HepG2 (cell line): ENCODE measurements at regions not wholly inside any gene's neighbourhood (a gene's known extent, or its start where the extent isn't known, plus 50 kb on each side); places are given as distances from the start of the nearest gene placed in this dataset.

Source experiments
- ATAC-seq: fragments of 200-7000 bp; cut with Tn5 transposase; 3 replicates; pipeline ENCODE4 v1.9.1; 2020; ENCODE audit warnings: mild to moderate bottlenecking, moderate library complexity
- BruUV-seq: library from RNA; stranded (reverse); fragments of 400-500 nt; replicated peaks from 2 replicates; lab custom pipeline; 2021; lab: Mats Ljungman, UMichigan
- CTCF ChIA-PET: fragments of 300-600 bp; formaldehyde crosslinking; extraction: SDS; loops from one replicate; lab custom pipeline; 2021; ENCODE audit warnings: low total read pairs, inconsistent platforms, low intra/inter-chr PET ratio; lab: Yijun Ruan, JAX
- POLR2A ChIA-PET: fragments of 350-600 bp; sonication (Branson Sonifier 250); formaldehyde crosslinking; loops from one replicate; lab custom pipeline; 2020; ENCODE audit warnings: antibody characterized with exemption, inconsistent platforms; lab: Yijun Ruan, JAX
- DNase-seq: peaks from one replicate; pipeline ENCODE4 v3.0.0-alpha.2; 2015; ENCODE audit warnings: low spot score
- FAIRE-seq: peaks from 3 replicates; lab custom pipeline; 2011; peaks lifted over from hg19 to GRCh38; lab: Jason Lieb, UNC
- H2AFZ ChIP-seq: one replicate; pipeline ENCODE4 v1.6.1; 2011; ENCODE audit warnings: low read length, inconsistent platforms
- H3K27ac ChIP-seq: fragments of 300-600 bp; 3 replicates; pipeline ENCODE4 v1.8.0; 2011; ENCODE audit warnings: mixed run types, mild to moderate bottlenecking, mixed read lengths, low read length, inconsistent platforms; ENCODE audit not compliant: insufficient read depth; ENCODE audit errors: extremely low read length
- H3K27me3 ChIP-seq, 2 experiments: fragments of 200-600 bp in 1 of 2; 2 replicates in 1 of 2; 3 replicates in 1 of 2; pipeline versions ENCODE4 v1.6.0 to v1.8.0; 2011; ENCODE audit warnings: low read length in 2 of 2, mild to moderate bottlenecking in 2 of 2, moderate library complexity in 2 of 2, inconsistent platforms in 1 of 2; ENCODE audit not compliant: insufficient read depth in 2 of 2, control insufficient read depth in 1 of 2
- H3K36me3 ChIP-seq, 2 experiments: fragments of 200-600 bp in 1 of 2; replicated peaks in 1 of 2; 2 replicates in 1 of 2; 3 replicates in 1 of 2; pipeline versions ENCODE4 v1.5.1 to v1.8.0; 2011; ENCODE audit warnings: low read length in 2 of 2, inconsistent platforms in 1 of 2; ENCODE audit not compliant: insufficient read depth in 2 of 2, control insufficient read depth in 1 of 2
- H3K4me1 ChIP-seq: 2 replicates; pipeline ENCODE4 v1.5.1; 2012; ENCODE audit warnings: low read length, inconsistent platforms; ENCODE audit not compliant: insufficient read depth
- H3K4me2 ChIP-seq: 2 replicates; pipeline ENCODE4 v1.6.0; 2011; ENCODE audit warnings: low read depth, low read length, inconsistent platforms
- H3K4me3 ChIP-seq, 3 experiments: fragments of 200-600 bp in 1 of 3; sonication (generic), shearing (Covaris generic) in 1 of 3; replicated peaks in 1 of 3; 2 replicates each; pipeline ENCODE4 v1.5.1; 2011 to 2016; ENCODE audit warnings: low read length in 3 of 3, inconsistent platforms in 2 of 3, low read depth in 2 of 3, mild to moderate bottlenecking in 2 of 3, control low read depth in 1 of 3, mixed read lengths in 1 of 3; ENCODE audit not compliant: insufficient read depth in 1 of 3
- H3K79me2 ChIP-seq: one replicate; pipeline ENCODE4 v1.6.1; 2011; ENCODE audit warnings: low read length, inconsistent platforms; ENCODE audit not compliant: insufficient read depth
- H3K9ac ChIP-seq: 2 replicates; pipeline ENCODE4 v1.6.0; 2011; ENCODE audit warnings: mild to moderate bottlenecking, low read depth, low read length, inconsistent platforms; ENCODE audit not compliant: insufficient read depth
- H3K9me3 ChIP-seq: 2 replicates; pipeline ENCODE4 v1.5.1; 2012; ENCODE audit warnings: mild to moderate bottlenecking, low read length
- H4K20me1 ChIP-seq: 2 replicates; pipeline ENCODE4 v1.6.0; 2011; ENCODE audit warnings: inconsistent platforms, mild to moderate bottlenecking, low read length, moderate library complexity; ENCODE audit not compliant: insufficient read depth
- AGO2 ChIP-seq: fragments of 200-400 bp; formaldehyde crosslinking; optimal IDR thresholded peaks from 2 replicates; pipeline ENCODE3; 2017; ENCODE audit warnings: mild to moderate bottlenecking, low read depth, low read length, moderate library complexity
- ATF7 ChIP-seq, 2 experiments: fragments of 450-650 bp in 1 of 2; sonication (generic) in 1 of 2; formaldehyde crosslinking in 1 of 2; IDR thresholded peaks; 2 replicates each; pipeline versions ENCODE4 v1.4.0 to v1.6.1; 2016 to 2020; ENCODE audit warnings: antibody characterized with exemption in 1 of 2, mild to moderate bottlenecking in 1 of 2, missing genetic modification reagents in 1 of 2
- CREB1 ChIP-seq, 2 experiments: fragments of 450-650 bp in 1 of 2; IDR thresholded peaks; 2 replicates each; pipeline ENCODE4 v1.6.1; 2016 to 2017; ENCODE audit warnings: control low read depth in 1 of 2, mild to moderate bottlenecking in 1 of 2, missing compliant biosample characterization in 1 of 2, missing genetic modification characterization in 1 of 2
- FOXO1 ChIP-seq: sonication (generic); formaldehyde crosslinking; IDR thresholded peaks from 2 replicates; pipeline ENCODE4 v1.4.0; 2020; ENCODE audit warnings: missing genetic modification reagents
- GFI1 ChIP-seq: sonication (generic); formaldehyde crosslinking; IDR thresholded peaks from 2 replicates; pipeline ENCODE4 v1.5.0; 2020; ENCODE audit warnings: missing genetic modification reagents, mild to moderate bottlenecking, borderline replicate concordance
- NRL ChIP-seq: sonication (generic); formaldehyde crosslinking; IDR thresholded peaks from 2 replicates; pipeline ENCODE4 v1.5.0; 2020; ENCODE audit warnings: missing genetic modification reagents, mild to moderate bottlenecking, moderate library complexity, borderline replicate concordance
- POLR2AphosphoS2 ChIP-seq: IDR thresholded peaks from 2 replicates; pipeline ENCODE4 v1.6.1; 2011; ENCODE audit warnings: low read depth, low read length, improper control_type of control experiment
- TERF1 ChIP-seq: sonication (generic); formaldehyde crosslinking; IDR thresholded peaks from 2 replicates; pipeline ENCODE4 v1.8.0; 2022; ENCODE audit warnings: mild to moderate bottlenecking, missing genetic modification reagents, moderate library complexity
- in situ Hi-C: cut with HindIII; loops from 2 replicates; pipeline ENCODE4 v1.10.0; 2017; ENCODE audit warnings: low pct_unique_long_range_greater_than_20kb; ENCODE audit not compliant: extremely low pct_ligation_motif_present
- intact Hi-C: fragments of 100-400 bp; cut with micrococcal nuclease; formaldehyde crosslinking; loops from one replicate; pipeline ENCODE4 v1.10.0; 2022; ENCODE audit not compliant: unreplicated experiment
- TF ChIP-seq, protein P1 (sequence below): sonication (generic); formaldehyde crosslinking; IDR thresholded peaks from 2 replicates; pipeline ENCODE4 v1.4.0; 2020; ENCODE audit warnings: low read depth, missing genetic modification reagents
- TF ChIP-seq, protein P2 (sequence below): sonication (generic); formaldehyde crosslinking; IDR thresholded peaks from 2 replicates; pipeline ENCODE4 v1.4.0; 2020; ENCODE audit warnings: missing genetic modification reagents

- Histone ChIP-seq H2AFZ (no peak overlapping the region), H3K79me2 (no peaks in the 10 kb centered on the region), H3K9me3 (peaks cover 37% of the 10 kb centered on the region), H3K4me3 (no peak overlapping the region), H3K9ac (no peak overlapping the region), H4K20me1 (no peaks in the 10 kb centered on the region), H3K4me2 (no peak overlapping the region), H3K27me3 (no peaks in the 10 kb centered on the region), H3K4me1 (no peaks in the 10 kb centered on the region), H3K36me3 (no peaks in the 10 kb centered on the region), H3K27ac (no peak overlapping the region)
- CTCF ChIA-PET = no interaction called here
- DNase-seq = no peak
- intact Hi-C loops (no loop called here), in situ Hi-C loops (no loop called here)
- TF ChIP-seq GFI1 (CRISPR knock-in tag) = no peak
- no peak for TF ChIP-seq POLR2AphosphoS2
- peak; percentile 53; the same call in 1 of the 2 replicates for TF ChIP-seq CREB1 (IDR thresholded peaks at IDR 0.05)
- no peak for TF ChIP-seq CREB1 (CRISPR knock-in tag; IDR thresholded peaks at IDR 0.05)
- no peak for TF ChIP-seq AGO2
- TF ChIP-seq, protein P1, sequence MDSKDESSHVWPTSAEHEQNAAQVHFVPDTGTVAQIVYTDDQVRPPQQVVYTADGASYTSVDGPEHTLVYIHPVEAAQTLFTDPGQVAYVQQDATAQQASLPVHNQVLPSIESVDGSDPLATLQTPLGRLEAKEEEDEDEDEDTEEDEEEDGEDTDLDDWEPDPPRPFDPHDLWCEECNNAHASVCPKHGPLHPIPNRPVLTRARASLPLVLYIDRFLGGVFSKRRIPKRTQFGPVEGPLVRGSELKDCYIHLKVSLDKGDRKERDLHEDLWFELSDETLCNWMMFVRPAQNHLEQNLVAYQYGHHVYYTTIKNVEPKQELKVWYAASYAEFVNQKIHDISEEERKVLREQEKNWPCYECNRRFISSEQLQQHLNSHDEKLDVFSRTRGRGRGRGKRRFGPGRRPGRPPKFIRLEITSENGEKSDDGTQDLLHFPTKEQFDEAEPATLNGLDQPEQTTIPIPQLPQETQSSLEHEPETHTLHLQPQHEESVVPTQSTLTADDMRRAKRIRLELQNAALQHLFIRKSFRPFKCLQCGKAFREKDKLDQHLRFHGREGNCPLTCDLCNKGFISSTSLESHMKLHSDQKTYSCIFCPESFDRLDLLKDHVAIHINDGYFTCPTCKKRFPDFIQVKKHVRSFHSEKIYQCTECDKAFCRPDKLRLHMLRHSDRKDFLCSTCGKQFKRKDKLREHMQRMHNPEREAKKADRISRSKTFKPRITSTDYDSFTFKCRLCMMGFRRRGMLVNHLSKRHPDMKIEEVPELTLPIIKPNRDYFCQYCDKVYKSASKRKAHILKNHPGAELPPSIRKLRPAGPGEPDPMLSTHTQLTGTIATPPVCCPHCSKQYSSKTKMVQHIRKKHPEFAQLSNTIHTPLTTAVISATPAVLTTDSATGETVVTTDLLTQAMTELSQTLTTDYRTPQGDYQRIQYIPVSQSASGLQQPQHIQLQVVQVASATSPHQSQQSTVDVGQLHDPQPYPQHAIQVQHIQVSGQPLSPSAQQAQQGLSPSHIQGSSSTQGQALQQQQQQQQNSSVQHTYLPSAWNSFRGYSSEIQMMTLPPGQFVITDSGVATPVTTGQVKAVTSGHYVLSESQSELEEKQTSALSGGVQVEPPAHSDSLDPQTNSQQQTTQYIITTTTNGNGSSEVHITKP (CRISPR knock-in tag) = no peak
- TF ChIP-seq ATF7 (IDR thresholded peaks at IDR 0.05) = peak; percentile 93
- TF ChIP-seq ATF7 (CRISPR knock-in tag; IDR thresholded peaks at IDR 0.05) = no peak
- TF ChIP-seq FOXO1 (CRISPR knock-in tag) = no peak
- TF ChIP-seq, protein P2, sequence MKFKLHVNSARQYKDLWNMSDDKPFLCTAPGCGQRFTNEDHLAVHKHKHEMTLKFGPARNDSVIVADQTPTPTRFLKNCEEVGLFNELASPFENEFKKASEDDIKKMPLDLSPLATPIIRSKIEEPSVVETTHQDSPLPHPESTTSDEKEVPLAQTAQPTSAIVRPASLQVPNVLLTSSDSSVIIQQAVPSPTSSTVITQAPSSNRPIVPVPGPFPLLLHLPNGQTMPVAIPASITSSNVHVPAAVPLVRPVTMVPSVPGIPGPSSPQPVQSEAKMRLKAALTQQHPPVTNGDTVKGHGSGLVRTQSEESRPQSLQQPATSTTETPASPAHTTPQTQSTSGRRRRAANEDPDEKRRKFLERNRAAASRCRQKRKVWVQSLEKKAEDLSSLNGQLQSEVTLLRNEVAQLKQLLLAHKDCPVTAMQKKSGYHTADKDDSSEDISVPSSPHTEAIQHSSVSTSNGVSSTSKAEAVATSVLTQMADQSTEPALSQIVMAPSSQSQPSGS (CRISPR knock-in tag) = no peak
- no peak for TF ChIP-seq NRL (CRISPR knock-in tag)
- TF ChIP-seq TERF1 (CRISPR knock-in tag) = no peak
- FAIRE-seq = no peak
- POLR2A ChIA-PET = no interaction called here
- no TSS peak for BruUV-seq
- ATAC-seq = no peak
Measured at GRCh38 chr6:156579564-156579963, 197.6 kb upstream of the ARID1B start.
